ENCODE measurements at regions not wholly inside any gene's neighbourhood (a gene's known extent, or its start where the extent isn't known, plus 50 kb on each side); places are given as distances from the start of the nearest gene placed in this dataset.

DNA sequence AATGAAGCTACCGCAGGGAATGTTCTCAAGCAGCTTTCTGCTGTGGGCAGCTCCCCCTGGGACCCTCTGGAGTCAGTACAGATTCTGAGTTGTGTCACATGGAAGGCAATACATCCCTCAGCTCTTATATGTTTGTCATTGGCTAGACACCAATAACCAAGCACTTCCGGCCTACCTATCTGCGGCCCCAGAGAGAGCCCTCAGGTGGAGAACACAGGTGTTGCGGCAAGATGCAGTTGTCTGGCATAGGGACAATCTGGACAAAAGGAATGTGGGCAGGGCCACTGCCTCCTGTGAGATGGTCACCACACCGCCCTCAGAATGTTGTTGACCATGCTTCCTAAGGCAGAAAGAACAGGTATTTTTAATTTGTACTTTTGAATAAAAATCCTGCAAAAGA, 118.7 kb downstream of the BRMS1L start:
- TF ChIP-seq, protein P1, sequence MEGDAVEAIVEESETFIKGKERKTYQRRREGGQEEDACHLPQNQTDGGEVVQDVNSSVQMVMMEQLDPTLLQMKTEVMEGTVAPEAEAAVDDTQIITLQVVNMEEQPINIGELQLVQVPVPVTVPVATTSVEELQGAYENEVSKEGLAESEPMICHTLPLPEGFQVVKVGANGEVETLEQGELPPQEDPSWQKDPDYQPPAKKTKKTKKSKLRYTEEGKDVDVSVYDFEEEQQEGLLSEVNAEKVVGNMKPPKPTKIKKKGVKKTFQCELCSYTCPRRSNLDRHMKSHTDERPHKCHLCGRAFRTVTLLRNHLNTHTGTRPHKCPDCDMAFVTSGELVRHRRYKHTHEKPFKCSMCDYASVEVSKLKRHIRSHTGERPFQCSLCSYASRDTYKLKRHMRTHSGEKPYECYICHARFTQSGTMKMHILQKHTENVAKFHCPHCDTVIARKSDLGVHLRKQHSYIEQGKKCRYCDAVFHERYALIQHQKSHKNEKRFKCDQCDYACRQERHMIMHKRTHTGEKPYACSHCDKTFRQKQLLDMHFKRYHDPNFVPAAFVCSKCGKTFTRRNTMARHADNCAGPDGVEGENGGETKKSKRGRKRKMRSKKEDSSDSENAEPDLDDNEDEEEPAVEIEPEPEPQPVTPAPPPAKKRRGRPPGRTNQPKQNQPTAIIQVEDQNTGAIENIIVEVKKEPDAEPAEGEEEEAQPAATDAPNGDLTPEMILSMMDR (IDR thresholded peaks at IDR 0.05; ENCODE audit: borderline replicate concordance, extremely low read depth, low read length, poor library complexity, severe bottlenecking): peak; percentile 61
- no peak for TF ChIP-seq EZH2 (IDR thresholded peaks at IDR 0.05; ENCODE audit: borderline replicate concordance, low read depth, low read length, severe bottlenecking)
